ENCODE measurements at regions not wholly inside any gene's neighbourhood (a gene's known extent, or its start where the extent isn't known, plus 50 kb on each side); places are given as distances from the start of the nearest gene placed in this dataset.
"Not testable (repeated sequence)": the region's sequence is repeated elsewhere in the genome, so short reads cannot be mapped to it uniquely, and the experiment has no call there.

DNA sequence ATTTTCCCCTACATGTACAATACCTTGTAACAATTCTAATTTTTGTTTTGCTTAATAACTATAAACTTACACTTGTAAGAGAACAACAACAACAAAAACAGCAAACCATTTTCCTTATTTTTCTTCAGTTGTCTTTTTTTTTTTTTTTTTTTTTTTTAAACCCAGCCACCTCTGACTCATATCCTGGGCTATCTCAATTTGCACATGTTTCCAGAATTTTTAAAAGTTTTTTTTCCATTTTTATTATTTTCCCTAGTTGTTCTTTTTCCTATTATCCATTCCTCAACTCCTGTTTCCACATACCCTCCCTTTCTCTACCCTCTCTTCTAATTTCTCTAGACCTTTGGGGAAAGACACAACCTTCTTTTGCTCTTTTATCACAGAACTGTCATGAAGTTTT is 112.5 kb downstream of the EFEMP1 start:
- DNase-seq: peak; percentile 7

GRCh38 chr2:55810622-55811020 is 113.0 kb downstream of the EFEMP1 start:
- DNase-seq: no peak

- DNase-seq: no peak
Measured at GRCh38 chr2:55809875-55810621, 113.5 kb downstream of the EFEMP1 start.

GRCh38 chr2:55807900-55808299 is 114.3 kb upstream of the PNPT1 start:
- no peak for DNase-seq

DNA sequence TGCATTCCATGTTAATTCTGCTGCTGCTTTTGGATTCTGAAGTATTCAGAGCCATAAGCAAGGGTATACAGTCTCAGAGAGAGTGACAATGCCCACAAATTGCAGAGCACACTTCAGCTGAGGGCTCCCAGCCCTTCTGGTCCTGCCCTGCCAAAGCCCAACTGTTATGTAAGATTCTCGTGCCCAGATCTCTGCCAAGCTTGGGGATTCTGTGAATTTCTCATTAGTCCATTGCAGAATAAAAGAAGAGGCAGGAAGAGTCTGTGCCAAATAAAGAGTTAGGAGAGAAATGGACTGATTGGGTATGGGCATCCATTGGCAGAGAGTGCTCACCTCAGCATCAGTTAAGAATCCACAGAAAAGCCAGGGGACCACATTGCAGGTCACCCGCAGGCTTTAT is 112.0 kb upstream of the PNPT1 start:
- DNase-seq: no peak

DNA sequence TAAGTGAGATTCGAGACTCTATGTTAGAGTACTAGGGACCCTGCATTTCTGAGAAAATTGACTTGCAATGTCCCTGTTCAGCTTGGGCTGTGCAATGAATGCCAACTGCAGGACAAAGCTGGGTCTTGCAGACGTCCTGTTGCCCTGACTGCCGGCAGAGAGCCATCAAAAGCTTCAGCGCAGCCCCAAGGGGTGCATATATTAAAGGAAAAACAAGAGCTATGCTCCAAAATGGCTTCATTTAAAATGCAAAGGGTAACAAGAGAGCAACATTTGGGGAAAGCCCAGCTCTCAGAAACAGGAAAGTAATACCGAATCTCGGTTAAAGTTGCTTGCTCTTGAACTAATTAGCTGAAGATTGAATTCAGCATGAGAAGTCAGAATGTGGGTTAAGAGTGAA is 110.9 kb upstream of the PNPT1 start:
- no peak for DNase-seq

- DNase-seq: no peak
Measured at GRCh38 chr2:55802067-55802466, 108.4 kb upstream of the PNPT1 start.

GRCh38 chr2:55801436-55801835 is 107.8 kb upstream of the PNPT1 start:
- DNase-seq: no peak

DNA sequence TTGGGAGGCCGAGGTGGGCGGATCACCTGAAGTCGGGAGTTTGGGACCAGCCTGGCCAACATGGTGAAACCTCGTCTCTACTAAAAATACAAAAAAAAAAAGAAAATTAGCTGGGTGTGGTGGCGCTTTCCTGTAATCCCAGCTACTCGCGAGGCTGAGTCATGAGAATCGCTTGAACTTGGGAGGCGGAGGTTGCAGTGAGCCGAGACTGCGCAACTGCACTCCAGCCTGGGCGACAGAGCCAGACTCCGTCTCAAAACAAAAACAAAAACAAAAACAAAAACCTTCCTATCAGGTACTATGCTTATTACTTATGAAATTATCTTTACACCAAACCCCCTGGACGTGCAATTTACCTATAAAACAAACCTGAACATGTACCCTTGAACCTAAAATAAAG is 106.0 kb upstream of the PNPT1 start:
- DNase-seq: not testable (repeated sequence)

- DNase-seq: no peak
Measured at GRCh38 chr2:55796121-55796520, 102.5 kb upstream of the PNPT1 start.

DNA sequence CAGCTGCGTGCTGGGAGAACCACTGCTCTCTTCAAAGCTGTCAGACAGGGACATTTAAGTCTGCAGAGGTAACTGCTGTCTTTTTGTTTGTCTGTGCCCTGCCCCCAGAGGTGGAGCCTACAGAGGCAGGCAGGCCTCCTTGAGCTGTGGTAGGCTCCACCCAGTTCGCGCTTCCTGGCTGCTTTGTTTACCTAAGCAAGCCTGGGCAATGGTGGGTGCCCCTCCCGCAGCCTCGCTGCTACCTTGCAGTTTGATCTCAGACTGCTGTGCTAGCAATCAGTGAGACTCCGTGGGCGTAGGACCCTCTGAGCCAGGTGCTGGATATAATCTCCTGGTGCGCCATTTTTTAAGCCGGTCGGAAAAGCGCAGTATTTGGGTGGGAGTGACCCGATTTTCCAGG is 100.0 kb upstream of the PNPT1 start:
- not testable (repeated sequence) for DNase-seq

- no peak for DNase-seq
Measured at GRCh38 chr2:55786280-55786679, 92.6 kb upstream of the PNPT1 start.

DNA sequence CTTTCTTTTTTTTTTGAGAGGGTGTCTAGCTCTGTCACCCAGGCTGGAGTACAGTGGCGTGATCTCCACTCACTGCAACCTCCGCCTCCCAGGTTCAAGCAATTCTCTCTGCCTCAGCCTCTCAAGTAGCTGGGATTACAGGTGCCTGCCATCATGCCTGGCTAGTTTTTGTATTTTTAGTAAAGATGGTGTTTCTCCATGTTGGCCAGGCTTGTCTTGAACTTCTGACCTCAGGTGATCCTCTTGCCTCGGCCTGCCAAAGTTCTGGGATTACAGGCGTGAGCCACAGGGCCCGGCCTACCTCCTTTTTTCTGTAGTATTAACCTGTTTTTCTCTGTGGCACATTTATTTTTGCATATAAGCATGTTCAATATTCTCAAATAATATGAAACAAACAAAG is 90.1 kb upstream of the PNPT1 start:
- DNase-seq: not testable (repeated sequence)

GRCh38 chr2:55782528-55783173 is 89.0 kb upstream of the PNPT1 start:
- no peak for DNase-seq

DNA sequence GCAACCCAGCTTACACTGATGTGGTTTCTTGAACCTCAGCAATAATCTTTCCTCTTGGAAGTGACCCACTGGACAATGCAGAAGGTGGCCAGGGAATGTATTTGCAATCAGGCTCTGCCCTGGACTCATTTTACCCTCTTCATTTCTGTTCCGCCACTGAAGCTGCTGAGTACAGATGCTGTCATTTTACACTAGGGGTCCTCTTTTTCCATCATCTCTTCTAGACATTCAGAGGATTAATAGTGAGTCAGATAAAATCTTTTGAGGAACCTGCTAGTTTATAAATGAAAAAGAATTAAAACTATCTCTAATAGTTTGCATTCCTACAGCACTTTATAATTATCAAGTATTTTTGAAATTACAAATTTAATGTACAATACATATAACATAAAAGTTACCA is 87.9 kb upstream of the PNPT1 start:
- no peak for DNase-seq

DNA sequence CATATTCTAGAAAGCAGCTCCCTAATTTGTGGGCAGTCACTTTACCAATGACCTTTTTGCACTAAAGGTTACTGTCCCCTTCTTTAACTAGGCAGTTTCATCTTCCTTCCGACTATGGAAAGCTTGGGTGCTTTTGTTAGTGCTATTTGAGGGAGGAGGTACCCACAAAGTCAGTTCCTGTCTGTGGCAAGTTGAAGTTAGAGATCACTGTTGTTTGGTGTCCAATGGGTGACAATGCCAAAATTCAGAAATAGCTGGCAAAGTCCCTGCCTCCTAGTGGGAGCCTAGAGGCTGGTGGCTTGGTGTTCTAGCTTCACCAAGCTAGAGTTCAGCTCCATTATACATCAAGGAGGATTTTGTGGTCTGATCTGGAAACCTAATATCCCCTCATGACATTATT is 87.1 kb upstream of the PNPT1 start:
- DNase-seq: no peak

GRCh38 chr2:55779459-55780421 is 86.1 kb upstream of the PNPT1 start:
- DNase-seq: peak; percentile 63

DNA sequence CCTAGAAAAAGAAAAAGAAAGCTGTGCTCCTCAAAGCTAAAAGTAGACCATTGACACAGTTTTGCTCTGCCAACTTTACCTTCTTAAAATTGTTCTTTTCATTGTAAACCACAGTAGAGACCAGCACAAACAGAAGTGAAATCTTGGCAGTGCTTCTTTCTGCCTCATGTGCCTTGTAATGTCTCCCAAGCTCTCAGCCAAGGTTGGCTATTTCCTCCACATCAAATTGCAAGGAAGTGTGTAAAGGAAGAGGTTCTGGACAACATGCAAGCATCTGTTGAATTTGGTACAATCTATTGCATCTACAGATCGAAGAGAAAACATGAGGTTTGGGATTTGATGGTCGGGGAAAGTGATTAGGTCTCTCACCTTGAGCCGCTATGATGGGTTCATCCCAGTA is 83.3 kb upstream of the PNPT1 start:
- DNase-seq: no peak

- no peak for DNase-seq
Measured at GRCh38 chr2:55776479-55776878, 82.8 kb upstream of the PNPT1 start.

DNA sequence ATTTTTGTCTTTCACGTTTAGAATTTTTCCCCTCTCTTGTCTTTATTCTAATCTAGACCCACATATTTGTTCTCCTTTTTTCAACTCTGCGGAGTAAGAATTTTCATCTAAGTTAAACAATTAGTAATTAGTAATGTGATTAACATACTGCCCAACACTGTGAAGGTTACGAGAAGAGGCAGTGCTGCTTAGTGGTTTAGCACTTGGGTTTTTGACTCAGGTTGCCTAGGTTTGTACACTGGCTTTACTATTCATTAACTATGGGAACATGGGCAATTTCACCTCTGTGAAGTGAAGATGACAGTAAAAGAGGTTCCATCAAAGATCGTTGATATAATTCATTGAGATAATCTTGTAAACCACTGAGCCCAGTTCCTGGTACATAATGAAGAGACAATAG is 82.2 kb upstream of the PNPT1 start:
- no peak for DNase-seq

DNA sequence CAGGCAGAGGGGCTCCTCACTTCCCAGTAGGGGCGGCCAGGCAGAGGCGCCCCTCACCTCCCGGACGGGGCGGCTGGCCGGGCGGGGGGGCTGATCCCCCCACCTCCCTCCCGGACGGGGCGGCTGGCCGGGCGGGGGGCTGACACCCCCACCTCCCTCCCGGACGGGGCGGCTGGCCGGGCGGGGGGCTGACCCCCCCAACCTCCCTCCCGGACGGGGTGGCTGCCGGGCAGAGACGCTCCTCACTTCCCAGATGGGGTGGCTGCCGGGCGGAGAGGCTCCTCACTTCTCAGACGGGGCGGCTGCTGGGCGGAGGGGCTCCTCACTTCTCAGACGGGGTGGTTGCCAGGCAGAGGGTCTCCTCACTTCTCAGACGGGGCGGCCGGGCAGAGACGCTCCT is 80.0 kb upstream of the PNPT1 start:
- DNase-seq: not testable (repeated sequence)

- peak; percentile 4 for DNase-seq
Measured at GRCh38 chr2:55772109-55772980, 78.7 kb upstream of the PNPT1 start.
